ENCODE measurements at regions not wholly inside any gene's neighbourhood (a gene's known extent, or its start where the extent isn't known, plus 50 kb on each side); places are given as distances from the start of the nearest gene placed in this dataset.

- H2BK120ac ChIP-seq (replicated peaks; ENCODE audit: low read depth, low read length) = no peak overlapping the region
- H3K9ac ChIP-seq (replicated peaks in 1 of 4; ENCODE audit: extremely low read depth in 1 of 4, low read depth in 3 of 4, low read length in 3 of 4) = no peak overlapping the region
- no peak overlapping the region for H3K4ac ChIP-seq (replicated peaks; ENCODE audit: insufficient read length, low read depth, low read length)
- H3K56ac ChIP-seq (replicated peaks; ENCODE audit: insufficient read length, low read depth, low read length) = no peak overlapping the region
- H3K4me1 ChIP-seq (replicated peaks in 1 of 4; ENCODE audit: control insufficient read depth in 3 of 4, insufficient read depth in 4 of 4, low read length in 3 of 4) = peaks cover 3 to 13% (median 8%) of the 10 kb centered on the region in 4 experiments; a peak in 6 of 7 replicates
- POLR2A ChIA-PET (ENCODE audit: partially characterized antibody) = interaction anchor here (2.1 kb wide), 1 partner anchor 85 kb away, joined by 4 read pairs; no protein-coding TSS in a partner anchor
- no peak overlapping the region for H3K23ac ChIP-seq (ENCODE audit: insufficient read length)
- TF ChIP-seq RAD21 (IDR thresholded peaks at IDR 0.05 in 1 of 2, conservative IDR thresholded peaks at IDR 0.05 in 1 of 2; ENCODE audit: low read depth in 2 of 2, low read length in 2 of 2) = peak; percentile 41 to 62
- TF ChIP-seq SIX5 (IDR thresholded peaks at IDR 0.05; ENCODE audit: low read depth, low read length) = no peak
- peak; percentile 48 to 55 (median 54) for TF ChIP-seq CTCF (IDR thresholded peaks at IDR 0.05; ENCODE audit: control extremely low read depth in 1 of 3, insufficient read depth in 1 of 3, low read depth in 1 of 3, low read length in 3 of 3)
- H3K4me3 ChIP-seq (ENCODE audit: extremely low read depth in 1 of 4, insufficient read depth in 2 of 4, low read depth in 3 of 4, low read length in 4 of 4) = peak overlapping the region in 3 of 4 experiments; percentile 43 to 79 (median 55); a peak in 4 of 8 replicates
- H3K23me2 ChIP-seq (ENCODE audit: low read depth, low read length) = peaks cover 10% of the 10 kb centered on the region
- peaks cover 0 to 20% of the 10 kb centered on the region in 2 experiments; a peak in 2 of 4 replicates for H3K79me2 ChIP-seq (ENCODE audit: control insufficient read depth in 1 of 2, insufficient read depth in 2 of 2, low read length in 2 of 2)
- WGBS, 2 experiments (ENCODE audit: extremely low coverage in 1 of 2, insufficient coverage in 1 of 2, insufficient read length in 1 of 2, insufficient replicate concordance in 2 of 2, low coverage in 1 of 2, low lambda C conversion rate in 2 of 2, missing lambda C conversion rate in 1 of 2) = 46% methylated on average over 9 of the region's 9 CpGs; no CpG with 5 or more reads in 1 of the 2 experiments
- no peaks in the 10 kb centered on the region for H3K36me3 ChIP-seq (ENCODE audit: control insufficient read depth in 2 of 4, insufficient read depth in 4 of 4, low read length in 3 of 4)
- H3K18ac ChIP-seq (ENCODE audit: extremely low read depth, low read length) = no peak overlapping the region
- H2AFZ ChIP-seq (ENCODE audit: low read length) = no peak overlapping the region
- H4K5ac ChIP-seq (ENCODE audit: insufficient read length, low read depth, low read length) = no peak overlapping the region
- H3K79me1 ChIP-seq (ENCODE audit: low read depth, low read length) = no peaks in the 10 kb centered on the region
- H3K9me3 ChIP-seq (ENCODE audit: insufficient read depth in 2 of 2, low read depth in 1 of 2, low read length in 1 of 2) = no peaks in the 10 kb centered on the region; a peak in 1 of 4 replicates
- peaks cover 0 to 24% (median 13%) of the 10 kb centered on the region in 4 experiments; a peak in 6 of 7 replicates for H3K27me3 ChIP-seq (replicated peaks in 1 of 4; ENCODE audit: control insufficient read depth in 3 of 4, extremely low read depth in 1 of 4, insufficient read depth in 3 of 4, low read length in 3 of 4)
- H3K14ac ChIP-seq (ENCODE audit: insufficient read length) = no peak overlapping the region
- no peak overlapping the region for H2BK5ac ChIP-seq (ENCODE audit: low read depth, low read length)
- no peaks in the 10 kb centered on the region for H4K20me1 ChIP-seq (replicated peaks in 1 of 2; ENCODE audit: control insufficient read depth in 1 of 2, insufficient read depth in 2 of 2, low read length in 2 of 2)
- DNase-seq (ENCODE audit: low read depth in 1 of 2, low spot score in 2 of 2) (no peak), FAIRE-seq (peak; percentile 77)
- H4K8ac ChIP-seq (ENCODE audit: extremely low read depth, insufficient read depth, low read length) = no peak overlapping the region
- H2BK12ac ChIP-seq (ENCODE audit: low read depth, low read length) = no peak overlapping the region
- H2AK5ac ChIP-seq (ENCODE audit: low read depth, low read length) = no peak overlapping the region
- CTCF ChIA-PET (ENCODE audit: partially characterized antibody) = interaction anchor here (0.6 to 2.5 kb wide), 17 partner anchors 11 to 429 kb away, joined by 3 to 8 read pairs (median 4); no protein-coding TSS in a partner anchor
- no peak overlapping the region for H2BK15ac ChIP-seq (ENCODE audit: low read length)
- peak overlapping the region; percentile 70 to 97; a peak in 3 of 4 replicates for H3K4me2 ChIP-seq (ENCODE audit: insufficient read depth in 1 of 2, low read depth in 2 of 2, low read length in 2 of 2)
- no peak overlapping the region for H3K27ac ChIP-seq (ENCODE audit: low read depth, low read length)
- no peak overlapping the region for H4K91ac ChIP-seq (replicated peaks; ENCODE audit: insufficient read length, low read length)
- no peak overlapping the region for H2BK20ac ChIP-seq (ENCODE audit: low read length)
Measured at GRCh38 chr15:29568840-29569532, 253.3 kb downstream of the TJP1 start.

Data from H1 (cell line).